ENCODE measurements at regions not wholly inside any gene's neighbourhood (a gene's known extent, or its start where the extent isn't known, plus 50 kb on each side); places are given as distances from the start of the nearest gene placed in this dataset.

- no peak for DNase-seq (ENCODE audit: low read depth)
- H3K4me3 ChIP-seq (ENCODE audit: low read depth, low read length): no peak overlapping the region
- no peak for TF ChIP-seq CTCF (IDR thresholded peaks at IDR 0.05; ENCODE audit: insufficient read depth, low read length)
Measured at GRCh38 chr1:59072583-59072947, 224.3 kb upstream of the FGGY start.

DNA sequence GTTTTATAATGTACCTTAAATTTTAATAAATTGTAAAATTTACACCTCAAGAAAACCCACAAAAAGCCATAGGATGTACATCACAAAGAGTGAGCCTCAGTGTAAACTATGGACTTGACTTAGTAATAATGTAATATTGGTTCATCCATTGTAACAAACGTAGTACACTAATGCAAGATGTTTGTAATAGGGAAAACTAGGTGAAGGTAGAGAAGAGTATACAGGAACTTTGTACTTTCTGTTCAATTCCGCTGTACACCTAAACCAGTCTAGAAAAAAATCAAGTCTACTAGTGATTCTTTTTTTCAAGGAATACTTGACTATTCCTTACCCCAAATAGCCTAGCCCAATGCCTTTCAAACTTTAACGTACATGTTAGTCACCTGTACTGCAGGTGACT, 222.3 kb upstream of the FGGY start:
- DNase-seq (ENCODE audit: low read depth): no peak
- no peak overlapping the region for H3K4me3 ChIP-seq (ENCODE audit: low read depth, low read length)
- TF ChIP-seq CTCF (IDR thresholded peaks at IDR 0.05; ENCODE audit: insufficient read depth, low read length): no peak

DNA sequence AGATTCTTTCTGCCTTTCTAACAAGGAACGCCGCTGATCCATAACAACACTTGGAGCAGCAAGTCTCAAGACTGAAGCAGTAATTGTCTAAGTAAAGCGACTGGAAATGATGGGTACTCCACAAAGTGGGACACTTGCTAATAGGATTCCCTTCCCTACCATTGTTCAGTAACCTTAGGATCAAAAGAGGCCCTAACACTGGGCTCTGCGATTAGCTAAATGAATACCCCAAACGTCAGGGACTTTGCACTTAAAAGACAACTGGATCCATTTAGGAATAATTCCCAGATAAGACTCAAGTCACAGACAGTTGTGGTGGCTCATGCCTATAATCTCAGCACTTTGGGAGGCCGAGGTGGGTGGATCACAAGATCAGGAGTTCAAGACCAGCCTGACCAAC, 221.9 kb upstream of the FGGY start:
- H3K4me3 ChIP-seq (ENCODE audit: low read depth, low read length): no peak overlapping the region
- no peak for TF ChIP-seq CTCF (IDR thresholded peaks at IDR 0.05; ENCODE audit: insufficient read depth, low read length)
- no peak for DNase-seq (ENCODE audit: low read depth)

GRCh38 chr1:59076612-59077011, 220.3 kb upstream of the FGGY start:
- DNase-seq (ENCODE audit: low read depth): peak; percentile 60
- no peak overlapping the region for H3K4me3 ChIP-seq (ENCODE audit: low read depth, low read length)
- TF ChIP-seq CTCF (IDR thresholded peaks at IDR 0.05; ENCODE audit: insufficient read depth, low read length): peak; percentile 44

DNA sequence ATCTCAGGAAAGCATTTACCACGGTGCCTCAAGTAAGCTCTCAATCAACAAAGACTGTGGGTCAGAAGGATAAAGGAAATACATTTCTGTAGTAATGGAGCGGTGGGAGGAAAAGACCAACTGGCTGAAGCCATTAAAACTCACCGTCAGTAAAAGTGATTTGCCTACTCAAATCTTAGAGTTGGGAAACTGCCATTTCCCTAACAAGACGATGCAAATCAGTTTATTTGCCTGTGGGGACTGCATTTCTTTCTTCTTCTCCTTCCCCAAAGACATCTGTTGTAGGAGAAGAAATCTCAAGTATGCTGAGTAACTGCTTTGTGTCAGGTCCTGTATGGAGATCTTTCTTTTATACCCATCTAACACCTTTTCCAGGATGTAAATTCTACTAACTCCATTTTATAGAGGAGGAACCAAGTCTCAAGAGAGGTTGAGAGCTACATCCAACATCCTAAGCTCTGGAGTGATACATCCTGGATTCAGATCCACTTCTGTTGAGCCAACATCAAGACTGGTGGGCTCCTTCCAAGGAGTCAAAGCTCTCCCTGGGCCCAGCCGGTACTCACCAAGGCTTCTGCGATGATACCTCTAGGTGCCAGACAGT, 219.3 kb upstream of the FGGY start:
- no peak overlapping the region for H3K4me3 ChIP-seq (ENCODE audit: low read depth, low read length)
- DNase-seq (ENCODE audit: low read depth): no peak
- TF ChIP-seq CTCF (IDR thresholded peaks at IDR 0.05; ENCODE audit: insufficient read depth, low read length): no peak

GRCh38 chr1:59078070-59078800, 218.7 kb upstream of the FGGY start:
- DNase-seq (ENCODE audit: low read depth): no peak
- TF ChIP-seq CTCF (IDR thresholded peaks at IDR 0.05; ENCODE audit: insufficient read depth, low read length): no peak
- no peak overlapping the region for H3K4me3 ChIP-seq (ENCODE audit: low read depth, low read length)

Data from fibroblast of the aortic adventitia (primary cell).